C4-2B (cell line): ENCODE measurements at regions not wholly inside any gene's neighbourhood (a gene's known extent, or its start where the extent isn't known, plus 50 kb on each side); places are given as distances from the start of the nearest gene placed in this dataset.

Experiments
- H3K27ac ChIP-seq: fragments of 450-650 bp; 2 replicates; pipeline ENCODE4 v1.5.1; 2017
- CTCF ChIP-seq: fragments of 450-650 bp; conservative IDR thresholded peaks from 2 replicates; pipeline ENCODE4 v1.5.1; 2017; ENCODE audit warnings: mild to moderate bottlenecking
- ZFX ChIP-seq: fragments of 450-650 bp; IDR thresholded peaks from 2 replicates; pipeline ENCODE4 v1.6.1; 2017

GRCh38 chr10:65684896-65685295 lies 1240.9 kb upstream of the LRRTM3 start:
- no peak for TF ChIP-seq ZFX
- TF ChIP-seq CTCF = no peak
- H3K27ac ChIP-seq = no peak overlapping the region

DNA sequence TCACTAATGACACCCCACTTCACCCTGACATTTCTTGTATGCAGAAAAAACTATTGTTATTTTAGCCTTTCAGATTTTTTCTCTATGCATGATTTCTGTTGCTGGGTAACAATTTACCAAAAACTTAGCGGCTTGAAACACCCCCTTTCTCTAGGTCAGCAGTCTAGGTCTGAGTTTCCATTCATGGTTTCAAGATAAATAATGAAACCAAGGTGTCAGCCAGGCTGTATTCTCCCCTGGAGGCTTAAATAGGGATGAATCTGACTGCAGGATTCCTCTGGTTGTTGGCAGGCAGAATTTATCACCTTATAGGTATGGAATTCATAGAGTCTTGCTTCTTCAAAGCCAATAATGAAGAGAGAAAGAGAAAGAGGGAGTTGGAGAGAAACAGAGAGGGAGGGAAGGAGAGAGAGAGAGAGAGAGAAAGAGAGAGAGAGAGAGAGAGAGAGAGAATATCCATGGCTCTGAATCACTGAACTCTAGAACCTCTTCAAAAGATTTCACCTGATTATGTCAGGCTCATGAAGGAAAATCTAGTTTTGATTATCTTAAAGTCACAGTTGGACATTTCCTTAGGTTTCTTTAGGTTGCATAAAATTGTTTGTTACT lies 1224.6 kb upstream of the LRRTM3 start:
- TF ChIP-seq CTCF (no peak), ZFX (no peak)
- no peak overlapping the region for H3K27ac ChIP-seq

- H3K27ac ChIP-seq = no peak overlapping the region
- no peak for TF ChIP-seq CTCF
- TF ChIP-seq ZFX = no peak
Measured at GRCh38 chr10:65708057-65708456, 1217.8 kb upstream of the LRRTM3 start.

- TF ChIP-seq CTCF = no peak
- TF ChIP-seq ZFX = no peak
- H3K27ac ChIP-seq = no peak overlapping the region
Measured at GRCh38 chr10:65710306-65710705, 1215.5 kb upstream of the LRRTM3 start.

GRCh38 chr10:65719790-65720189 lies 1206.0 kb upstream of the LRRTM3 start:
- no peak overlapping the region for H3K27ac ChIP-seq

GRCh38 chr10:65720901-65721300 lies 1204.9 kb upstream of the LRRTM3 start:
- no peak overlapping the region for H3K27ac ChIP-seq
- TF ChIP-seq CTCF (no peak), ZFX (no peak)

More at GRCh38 chr10:65719790-65720189, 1206.0 kb upstream of the LRRTM3 start:
- TF ChIP-seq ZFX (no peak), CTCF (no peak)

DNA sequence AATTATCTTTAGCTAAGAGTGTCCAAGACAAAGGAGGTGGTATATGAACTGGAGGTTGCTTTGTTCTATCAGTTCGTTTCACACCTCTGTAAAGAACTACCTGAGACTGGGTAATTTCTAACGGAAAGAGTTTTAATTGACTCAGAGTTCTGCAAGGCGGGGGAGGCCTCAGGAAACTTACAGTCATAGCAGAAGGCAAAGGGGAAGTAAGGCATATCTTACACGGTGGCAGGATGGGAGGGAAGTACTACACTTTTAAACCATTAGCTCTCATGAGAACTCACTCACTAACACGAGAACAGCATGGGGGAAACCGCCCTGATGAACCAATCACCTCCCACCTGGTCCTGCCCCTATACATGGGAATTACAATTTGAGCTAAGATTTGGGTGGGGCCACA lies 1202.3 kb upstream of the LRRTM3 start:
- no peak for TF ChIP-seq CTCF
- TF ChIP-seq ZFX = no peak
- H3K27ac ChIP-seq = no peak overlapping the region
